ENCODE measurements at regions not wholly inside any gene's neighbourhood (a gene's known extent, or its start where the extent isn't known, plus 50 kb on each side); places are given as distances from the start of the nearest gene placed in this dataset.

DNA sequence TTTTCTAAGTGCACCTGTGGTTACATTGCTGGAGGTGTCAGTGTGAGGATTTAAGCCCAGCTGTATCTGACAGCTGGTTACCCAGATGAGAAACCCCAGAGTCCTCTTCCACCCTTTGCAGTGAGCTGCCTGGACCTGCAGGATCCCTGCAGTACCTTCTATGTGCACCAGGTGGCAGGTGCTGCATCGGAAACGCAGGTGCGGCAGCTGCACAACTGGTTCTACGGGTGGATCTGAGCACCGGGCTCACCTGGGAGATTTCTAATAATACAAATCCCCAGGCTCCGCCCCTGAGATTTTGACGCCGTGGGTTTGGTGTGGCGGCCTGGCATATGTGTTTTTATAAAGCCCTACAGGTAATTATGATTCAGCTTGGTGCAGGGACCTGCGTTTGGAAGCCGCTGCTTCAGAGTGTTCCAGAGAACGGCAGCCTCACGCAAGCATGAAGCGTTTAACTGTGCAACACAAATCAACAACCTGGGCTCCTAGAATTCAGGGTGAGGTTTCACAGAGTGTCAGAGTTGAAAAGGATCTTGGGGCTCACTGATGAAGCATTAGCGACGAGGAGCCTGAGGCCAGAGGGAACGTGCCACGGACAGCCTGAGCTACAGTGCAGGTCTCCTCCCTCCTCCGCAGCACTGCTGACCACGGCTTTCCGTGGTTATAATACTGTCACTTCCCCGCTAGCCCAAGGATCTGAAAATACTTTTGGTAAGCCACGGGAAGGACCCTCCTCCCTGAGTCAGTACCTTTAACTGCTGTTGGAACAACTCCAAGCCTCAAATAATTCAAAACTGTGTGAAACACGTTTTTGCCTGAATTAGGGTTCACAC lies 96.7 kb upstream of the TRABD2B start:
- peak; percentile 84 for DNase-seq
- Mint-ChIP-seq H3K36me3 (ENCODE audit: low read depth) (peaks cover 12% of the 10 kb centered on the region), H3K27me3 (ENCODE audit: low read depth, poor library complexity) (peaks cover 62% of the 10 kb centered on the region), H3K4me3 (peak overlapping the region; percentile 31), H3K9me3 (peaks cover 33% of the 10 kb centered on the region), H3K27ac (no peak overlapping the region), H3K4me1 (peaks cover 52% of the 10 kb centered on the region)
- TF ChIP-seq, protein P1, sequence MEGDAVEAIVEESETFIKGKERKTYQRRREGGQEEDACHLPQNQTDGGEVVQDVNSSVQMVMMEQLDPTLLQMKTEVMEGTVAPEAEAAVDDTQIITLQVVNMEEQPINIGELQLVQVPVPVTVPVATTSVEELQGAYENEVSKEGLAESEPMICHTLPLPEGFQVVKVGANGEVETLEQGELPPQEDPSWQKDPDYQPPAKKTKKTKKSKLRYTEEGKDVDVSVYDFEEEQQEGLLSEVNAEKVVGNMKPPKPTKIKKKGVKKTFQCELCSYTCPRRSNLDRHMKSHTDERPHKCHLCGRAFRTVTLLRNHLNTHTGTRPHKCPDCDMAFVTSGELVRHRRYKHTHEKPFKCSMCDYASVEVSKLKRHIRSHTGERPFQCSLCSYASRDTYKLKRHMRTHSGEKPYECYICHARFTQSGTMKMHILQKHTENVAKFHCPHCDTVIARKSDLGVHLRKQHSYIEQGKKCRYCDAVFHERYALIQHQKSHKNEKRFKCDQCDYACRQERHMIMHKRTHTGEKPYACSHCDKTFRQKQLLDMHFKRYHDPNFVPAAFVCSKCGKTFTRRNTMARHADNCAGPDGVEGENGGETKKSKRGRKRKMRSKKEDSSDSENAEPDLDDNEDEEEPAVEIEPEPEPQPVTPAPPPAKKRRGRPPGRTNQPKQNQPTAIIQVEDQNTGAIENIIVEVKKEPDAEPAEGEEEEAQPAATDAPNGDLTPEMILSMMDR (IDR thresholded peaks at IDR 0.05), result peak; percentile 86

GRCh38 chr1:48093147-48093546 lies 96.0 kb upstream of the TRABD2B start:
- Mint-ChIP-seq H3K27ac (peak overlapping the region; percentile 19), H3K4me3 (peak overlapping the region; percentile 31), H3K27me3 (ENCODE audit: low read depth, poor library complexity) (peaks cover 55% of the 10 kb centered on the region), H3K4me1 (peaks cover 45% of the 10 kb centered on the region), H3K36me3 (ENCODE audit: low read depth) (peaks cover 12% of the 10 kb centered on the region), H3K9me3 (peaks cover 38% of the 10 kb centered on the region)
- DNase-seq, result no peak
- TF ChIP-seq, protein P1 (IDR thresholded peaks at IDR 0.05), result no peak

- peaks cover 12% of the 10 kb centered on the region for H3K36me3 Mint-ChIP-seq (ENCODE audit: low read depth)
- H3K4me3 Mint-ChIP-seq, result no peak overlapping the region
- TF ChIP-seq, protein P1 (IDR thresholded peaks at IDR 0.05), result no peak
- no peak for DNase-seq
- peaks cover 52% of the 10 kb centered on the region for H3K27me3 Mint-ChIP-seq (ENCODE audit: low read depth, poor library complexity)
- H3K4me1 Mint-ChIP-seq, result peaks cover 38% of the 10 kb centered on the region
- peaks cover 38% of the 10 kb centered on the region for H3K9me3 Mint-ChIP-seq
- peak overlapping the region; percentile 6 for H3K27ac Mint-ChIP-seq
Measured at GRCh38 chr1:48092401-48092800, 95.2 kb upstream of the TRABD2B start.

- peaks cover 4% of the 10 kb centered on the region for H3K36me3 Mint-ChIP-seq (ENCODE audit: low read depth)
Measured at GRCh38 chr1:48089356-48089891, 92.2 kb upstream of the TRABD2B start.

DNA sequence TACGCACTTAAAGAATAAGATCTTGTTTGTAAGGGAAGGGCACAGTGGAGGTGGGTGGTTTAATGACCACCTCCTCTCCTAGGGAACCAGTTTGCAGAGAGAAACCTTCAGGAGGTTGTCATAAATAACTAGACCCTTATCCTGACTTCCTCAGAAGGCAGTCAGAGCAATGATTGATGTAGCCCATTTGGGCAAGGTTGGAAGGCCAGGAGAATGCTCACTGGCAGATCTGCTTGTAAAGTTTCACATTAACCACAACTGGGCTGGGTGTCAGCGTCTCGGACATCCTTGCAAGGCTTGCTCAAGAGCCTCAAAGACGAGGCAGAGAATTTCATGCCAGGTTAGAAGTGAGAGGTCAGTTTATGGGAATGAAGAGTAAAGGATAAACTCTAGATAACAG lies 87.6 kb upstream of the TRABD2B start:
- Mint-ChIP-seq H3K9me3 (peaks cover 11% of the 10 kb centered on the region), H3K36me3 (ENCODE audit: low read depth) (no peaks in the 10 kb centered on the region), H3K27me3 (ENCODE audit: low read depth, poor library complexity) (peaks cover 16% of the 10 kb centered on the region), H3K4me3 (peak overlapping the region; percentile 58), H3K27ac (peak overlapping the region; percentile 96), H3K4me1 (peaks cover 66% of the 10 kb centered on the region)
- TF ChIP-seq, protein P1 (IDR thresholded peaks at IDR 0.05), result no peak
- DNase-seq, result peak; percentile 26

More at GRCh38 chr1:48089356-48089891, 92.2 kb upstream of the TRABD2B start:
- DNase-seq, result no peak
- peaks cover 18% of the 10 kb centered on the region for H3K9me3 Mint-ChIP-seq
- no peak overlapping the region for H3K27ac Mint-ChIP-seq
- TF ChIP-seq, protein P1 (IDR thresholded peaks at IDR 0.05), result no peak
- H3K4me1 Mint-ChIP-seq, result peaks cover 55% of the 10 kb centered on the region
- peaks cover 40% of the 10 kb centered on the region for H3K27me3 Mint-ChIP-seq (ENCODE audit: low read depth, poor library complexity)
- H3K4me3 Mint-ChIP-seq, result no peak overlapping the region

All from nephron progenitor cell (in vitro differentiated cells).